Pancreas (tissue), 10 donors: ENCODE measurements at regions not wholly inside any gene's neighbourhood (a gene's known extent, or its start where the extent isn't known, plus 50 kb on each side); places are given as distances from the start of the nearest gene placed in this dataset.
A peak's percentile ranks its signal among the peaks of the same experiment; 100 is the strongest.
"Not testable (repeated sequence)": the region's sequence is repeated elsewhere in the genome, so short reads cannot be mapped to it uniquely, and the experiment has no call there.

ENCODE experiments used
- ATAC-seq, 4 donors: fragments of 200-7000 bp; cut with Tn5 transposase; one replicate each; pipeline versions ENCODE4 v1.8.0 to v1.9.1; 2020; ENCODE audit warnings: mild to moderate bottlenecking in 4 of 4, moderate library complexity in 4 of 4
- DNase-seq, 6 donors: peaks; one replicate each; pipeline ENCODE4 v3.0.0-alpha.2; 2020
- FAIRE-seq: peaks from 2 replicates; lab custom pipeline; 2012; peaks lifted over from hg19 to GRCh38; lab: Jason Lieb, UNC
- H3K27ac ChIP-seq, 4 donors: fragments of 200-600 bp; sonication (generic); 1 replicate in 3 of 4; 2 replicates in 1 of 4; pipeline versions ENCODE4 v1.5.0 to v1.8.0; 2020
- H3K27me3 ChIP-seq, 4 donors: fragments of 200-600 bp; one replicate each; pipeline ENCODE4 v1.8.0; 2021
- H3K36me3 ChIP-seq, 3 donors: fragments of 200-600 bp; sonication (generic) in 1 of 3; one replicate each; pipeline versions ENCODE4 v1.5.0 to v1.8.0; 2020 to 2021
- H3K4me1 ChIP-seq, 3 donors: fragments of 200-600 bp; one replicate each; pipeline ENCODE4 v1.8.0; 2021
- H3K4me3 ChIP-seq, 4 donors: fragments of 200-600 bp; sonication (generic) in 2 of 4; one replicate each; pipeline versions ENCODE4 v1.5.0 to v1.8.0; 2020 to 2021
- H3K9me3 ChIP-seq, 4 donors: fragments of 200-600 bp; one replicate each; pipeline ENCODE4 v1.8.0; 2021
- CTCF ChIP-seq, 4 donors: fragments of 200-600 bp; sonication (generic) in 3 of 4; IDR thresholded peaks; one replicate each; pipeline versions ENCODE4 v1.5.0 to v1.8.0; 2021; ENCODE audit warnings: antibody characterized with exemption in 4 of 4
- WGBS, 2 donors: extraction: QIAGEN DNeasy Blood & Tissue Kit; methylation state at CpG; one replicate each; pipeline ENCODE4 v1.1.7; 2013; 5-methylcytosine and 5-hydroxymethylcytosine counted together
- intact Hi-C, 3 donors: fragments of 100-400 bp; cut with DNase I; formaldehyde crosslinking; loops; one replicate each; pipeline versions ENCODE4 v1.11.1 to v1.14.2; 2022
- microRNA-seq, 2 donors: library from miRNA; unstranded; fragments of <30 nt; microRNA quantifications; one replicate each; pipeline versions ENCODE4 to v1.1.0, GENCODE V29; 2019 to 2020
- donor health status: healthy with polysubstance abuse.
- donor health status: DM: no; HTN: no; CAD: no; lungs with moderate emphysema.
- donor health status: DM: no; HTN: no; CAD: no.
- donor health status: control.
- donor health status: control.
- donor health status: Bipolar disorder and iron deficiency.
- donor health status: DM: yes; HTN: yes; CAD: no.
- donor health status: DM: no; HTN: no; CAD: no.
- donor health status: DM: no; HTN: no; CAD: no.
- donor health status: DM: yes; HTN: yes; CAD: no.

- H3K36me3 ChIP-seq: no peaks in the 10 kb centered on the region
- intact Hi-C loops: no loop called here
- peaks cover 0 to 39% (median 10%) of the 10 kb centered on the region in 4 donors for H3K27me3 ChIP-seq
- peak overlapping the region in 1 of 4 donors; percentile 23 for H3K4me3 ChIP-seq
- no peaks in the 10 kb centered on the region for H3K4me1 ChIP-seq
- ATAC-seq (no peak), FAIRE-seq (no peak), DNase-seq (no peak)
- 6 to 7% methylated on average over 20 of the region's 20 CpGs for whole genome bisulfite sequencing, 2 donors
- no peaks in the 10 kb centered on the region for H3K9me3 ChIP-seq
- TF ChIP-seq CTCF (IDR thresholded peaks at IDR 0.05): no peak
- H3K27ac ChIP-seq: no peak overlapping the region
Measured at GRCh38 chr15:34494084-34494399, 56.4 kb upstream of the GOLGA8A start.

- intact Hi-C loops: no loop called here
- WGBS, 2 donors: 60 to 69% methylated on average over 1 of the region's 1 CpG
- no peak for FAIRE-seq
Measured at GRCh38 chr15:34493001-34493400, 55.4 kb upstream of the GOLGA8A start.

DNA sequence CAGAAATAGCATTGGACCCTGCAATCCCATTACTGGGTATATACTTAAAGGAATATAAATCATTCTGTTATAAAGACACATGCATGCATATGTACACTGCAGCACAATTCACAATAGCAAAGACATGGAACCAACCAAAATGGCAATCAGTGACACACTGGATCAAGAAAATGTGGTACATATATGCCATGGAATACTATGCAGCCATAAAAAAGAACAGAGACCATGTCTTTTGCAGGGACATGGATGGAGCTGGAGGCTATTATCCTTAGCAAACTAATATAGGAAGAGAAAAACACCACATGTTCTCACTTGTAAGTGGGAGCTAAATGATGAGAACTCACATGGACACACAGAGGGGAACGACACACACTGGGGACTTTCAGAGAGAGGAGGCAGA is 53.9 kb upstream of the GOLGA8A start:
- intact Hi-C loops, H3K4me1 ChIP-seq, H3K4me3 ChIP-seq, FAIRE-seq, H3K27ac ChIP-seq, ATAC-seq, H3K36me3 ChIP-seq, DNase-seq, H3K9me3 ChIP-seq: not testable (repeated sequence)
- WGBS, 2 donors: 95% methylated on average over 1 of the region's 1 CpG
- H3K27me3 ChIP-seq: peaks cover 0 to 31% (median 10%) of the 10 kb centered on the region in 4 donors

More at GRCh38 chr15:34493001-34493400, 55.4 kb upstream of the GOLGA8A start:
- no peak overlapping the region for H3K27ac ChIP-seq
- H3K4me1 ChIP-seq: no peaks in the 10 kb centered on the region
- no peak overlapping the region for H3K4me3 ChIP-seq
- H3K27me3 ChIP-seq: peaks cover 0 to 31% (median 10%) of the 10 kb centered on the region in 4 donors
- TF ChIP-seq CTCF (IDR thresholded peaks at IDR 0.05): no peak
- DNase-seq: no peak
- no peaks in the 10 kb centered on the region for H3K9me3 ChIP-seq
- no peak for ATAC-seq
- no peaks in the 10 kb centered on the region for H3K36me3 ChIP-seq

DNA sequence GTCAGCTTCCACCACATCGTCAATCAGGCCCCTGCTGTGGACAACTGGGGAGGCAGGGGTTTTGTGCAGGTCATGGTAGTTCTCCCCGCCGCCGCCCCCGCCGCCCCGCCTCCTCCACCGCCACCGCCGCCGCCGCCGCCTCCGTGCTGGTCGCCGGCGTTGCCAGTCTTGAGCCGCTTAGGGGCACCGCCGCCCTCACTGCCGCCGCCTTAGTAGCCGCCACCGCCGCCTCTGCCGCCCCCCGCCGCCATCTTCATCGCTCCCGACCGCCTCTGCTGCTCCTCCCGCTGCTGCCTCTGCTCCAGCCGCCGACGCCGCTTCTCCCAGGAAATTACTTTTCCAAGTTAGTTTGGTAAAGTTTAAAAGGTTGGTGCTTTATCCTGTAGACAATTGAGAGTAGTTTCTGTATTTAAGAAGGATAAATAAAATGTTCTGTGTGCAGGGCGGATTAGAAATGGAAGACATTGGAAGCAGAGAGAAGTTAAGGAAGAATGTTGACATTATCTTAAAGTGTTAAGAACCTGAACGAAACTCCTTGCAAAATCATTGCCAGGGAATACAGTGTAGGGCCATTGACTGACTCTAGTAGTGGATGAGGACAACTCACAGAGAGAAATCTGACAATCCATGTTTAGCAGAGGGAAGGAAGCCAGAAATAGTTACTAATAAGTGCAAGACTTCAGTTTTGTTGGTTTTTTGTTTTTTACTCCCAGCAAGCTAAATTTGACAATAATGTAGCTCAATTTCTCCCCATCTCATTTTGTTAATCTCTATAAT is 53.0 kb upstream of the GOLGA8A start:
- DNase-seq: peak in 2 of 6 donors; percentile 38 to 54
- no peaks in the 10 kb centered on the region for H3K9me3 ChIP-seq
- intact Hi-C loops: no loop called here
- H3K27ac ChIP-seq: no peak overlapping the region
- no peak for FAIRE-seq
- H3K4me1 ChIP-seq: no peaks in the 10 kb centered on the region
- WGBS, 2 donors: 10 to 11% methylated on average over 38 of the region's 38 CpGs
- H3K36me3 ChIP-seq: no peaks in the 10 kb centered on the region
- peaks cover 0 to 29% (median 9%) of the 10 kb centered on the region in 4 donors for H3K27me3 ChIP-seq
- H3K4me3 ChIP-seq: no peak overlapping the region
- no peak for ATAC-seq
- TF ChIP-seq CTCF (IDR thresholded peaks at IDR 0.05): no peak

- peaks cover 0 to 24% (median 7%) of the 10 kb centered on the region in 4 donors for H3K27me3 ChIP-seq
- FAIRE-seq, ATAC-seq, H3K4me1 ChIP-seq, H3K36me3 ChIP-seq, H3K4me3 ChIP-seq, H3K27ac ChIP-seq, H3K9me3 ChIP-seq, intact Hi-C loops: not testable (repeated sequence)
- DNase-seq: peak in 1 of 6 donors; percentile 22
- 79 to 85% methylated on average over 37 of the region's 37 CpGs for WGBS, 2 donors
Measured at GRCh38 chr15:34488973-34489959, 51.7 kb upstream of the GOLGA8A start.

Small RNAs in the stretch of these regions (microRNA-seq; reads per million reads assigned to microRNA genes)
- 0 reads per million in 2 donors for gene MIR1233-2
